Activated CD4-positive, alpha-beta T cell treated with anti-CD3 and anti-CD28 coated beads for 36 hours (primary cell): ENCODE measurements at regions not wholly inside any gene's neighbourhood (a gene's known extent, or its start where the extent isn't known, plus 50 kb on each side); places are given as distances from the start of the nearest gene placed in this dataset.
"Not testable (repeated sequence)": the region's sequence is repeated elsewhere in the genome, so short reads cannot be mapped to it uniquely, and the experiment has no call there.

ENCODE experiments used
- ATAC-seq: fragments of 200-7000 bp; cut with Tn5 transposase; one replicate; pipeline ENCODE4 v1.10.0; 2021; ENCODE audit warnings: mild to moderate bottlenecking, moderate library complexity
- CTCF ChIA-PET: fragments of 350-600 bp; sonication (Branson Sonifier 250); formaldehyde crosslinking; loops from one replicate; lab custom pipeline; 2021; ENCODE audit warnings: antibody characterized with exemption; lab: Charles Lee
- POLR2A ChIA-PET: fragments of 350-600 bp; sonication (Branson Sonifier 250); formaldehyde crosslinking; loops from one replicate; lab custom pipeline; 2021; ENCODE audit warnings: antibody characterized with exemption, inconsistent platforms; lab: Charles Lee
- DNase-seq: peaks from one replicate; pipeline ENCODE4 v3.0.0-alpha.2; 2020
- H3K27ac Mint-ChIP-seq: one replicate; pipeline ENCODE4 v1.8.0; 2021; ENCODE audit warnings: mixed read lengths
- H3K27me3 Mint-ChIP-seq: one replicate; pipeline ENCODE4 v1.8.0; 2021; ENCODE audit warnings: mixed read lengths
- H3K36me3 Mint-ChIP-seq: one replicate; pipeline ENCODE4 v1.8.0; 2021; ENCODE audit warnings: low read depth, mixed read lengths
- H3K4me1 Mint-ChIP-seq: one replicate; pipeline ENCODE4 v1.8.0; 2021; ENCODE audit warnings: mixed read lengths
- H3K4me3 Mint-ChIP-seq: one replicate; pipeline ENCODE4 v1.8.0; 2021; ENCODE audit warnings: mild to moderate bottlenecking, moderate library complexity, mixed read lengths
- H3K9me3 Mint-ChIP-seq: one replicate; pipeline ENCODE4 v1.8.0; 2021; ENCODE audit warnings: low read depth, mixed read lengths
- intact Hi-C, 2 experiments: fragments of 100-400 bp; cut with DNase I in 1 of 2; cut with micrococcal nuclease in 1 of 2; formaldehyde crosslinking; loops; one replicate each; pipeline versions ENCODE4 v1.14.2 to v1.15.1; 2022 to 2024; cut with DNase I, micrococcal nuclease

DNA sequence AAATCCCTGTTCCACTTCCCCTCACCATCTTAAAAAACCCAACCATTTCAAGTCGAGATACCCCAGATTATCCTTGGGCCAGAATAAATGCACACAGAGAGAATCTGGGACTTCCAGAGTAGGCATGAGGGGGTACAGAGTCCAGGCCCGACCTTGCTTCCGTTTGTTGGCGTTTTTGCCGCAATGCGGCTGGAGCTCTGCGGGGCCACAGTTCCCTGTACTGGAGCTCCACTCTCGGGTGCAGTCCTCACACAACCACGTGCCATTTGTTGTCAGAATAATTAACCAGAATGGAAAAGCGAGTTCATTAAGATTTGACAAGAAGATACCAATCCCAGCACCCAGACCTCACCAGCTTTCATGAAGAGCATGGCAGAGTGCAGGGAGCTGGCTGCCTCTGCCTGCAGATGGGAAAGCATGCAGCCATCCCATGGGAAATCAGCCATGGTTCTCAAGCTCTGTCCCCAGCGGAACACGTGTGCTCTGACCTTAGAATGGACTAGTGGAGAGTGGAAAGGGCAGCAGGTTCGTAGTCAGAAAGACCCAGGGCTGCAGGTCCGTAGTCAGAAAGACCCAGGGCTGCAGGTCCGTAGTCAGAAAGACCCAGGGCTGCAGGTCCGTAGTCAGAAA is 472.8 kb downstream of the EIPR1 start:
- H3K36me3 Mint-ChIP-seq, result no peaks in the 10 kb centered on the region
- H3K4me3 Mint-ChIP-seq, result no peak overlapping the region
- POLR2A ChIA-PET, result no interaction called here
- H3K9me3 Mint-ChIP-seq, result no peaks in the 10 kb centered on the region
- H3K27me3 Mint-ChIP-seq, result no peaks in the 10 kb centered on the region
- DNase-seq, result no peak
- no peak for ATAC-seq
- H3K4me1 Mint-ChIP-seq, result peaks cover 13% of the 10 kb centered on the region
- CTCF ChIA-PET, result interaction anchor here (0.6 to 1.7 kb wide), 2 partner anchors 10 to 815 kb away, joined by 3 to 4 read pairs; no protein-coding TSS in a partner anchor
- intact Hi-C loops, result no loop called here
- H3K27ac Mint-ChIP-seq, result no peak overlapping the region

DNA sequence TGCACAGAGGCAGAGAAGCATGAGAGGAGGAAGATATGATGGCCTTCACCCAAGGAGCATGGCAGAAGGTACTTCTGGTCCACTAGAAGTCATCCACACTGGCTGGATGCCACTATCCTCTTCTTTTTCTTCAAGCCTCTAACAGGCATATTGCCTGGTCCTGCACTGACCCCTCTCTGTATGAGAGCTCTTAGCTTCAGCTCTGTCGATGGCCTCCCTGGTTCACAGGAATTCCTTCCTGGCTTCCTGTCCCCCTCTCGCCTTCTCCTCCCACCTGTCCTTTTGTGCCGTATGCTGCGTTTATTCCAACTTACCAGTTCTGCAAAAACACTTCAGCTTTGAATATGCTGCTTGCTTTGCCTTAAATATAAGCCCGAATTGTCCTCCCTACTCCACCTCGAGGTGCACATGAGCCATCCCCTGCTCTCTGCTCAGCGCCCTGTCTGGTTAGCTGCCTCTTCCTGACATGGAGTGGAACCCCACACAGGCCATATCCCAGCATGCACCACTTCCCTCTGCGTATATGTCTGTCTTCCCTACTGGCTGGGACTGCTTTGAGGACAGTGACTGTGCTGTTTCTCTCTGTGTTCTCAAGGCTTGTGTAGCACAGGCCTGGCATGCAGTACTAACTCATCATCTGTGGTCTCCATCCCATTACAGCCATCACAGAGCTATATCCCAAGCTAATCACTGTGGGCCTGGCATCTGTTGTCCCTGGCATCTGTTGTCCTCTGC is 474.9 kb downstream of the EIPR1 start:
- no peak overlapping the region for H3K27ac Mint-ChIP-seq
- H3K9me3 Mint-ChIP-seq, result no peaks in the 10 kb centered on the region
- CTCF ChIA-PET, result interaction anchor here (0.6 kb wide), 1 partner anchor 429 kb away, joined by 3 read pairs; no protein-coding TSS in a partner anchor
- POLR2A ChIA-PET, result no interaction called here
- no peaks in the 10 kb centered on the region for H3K27me3 Mint-ChIP-seq
- DNase-seq (no peak), ATAC-seq (no peak)
- H3K4me3 Mint-ChIP-seq, result no peak overlapping the region
- no peaks in the 10 kb centered on the region for H3K36me3 Mint-ChIP-seq
- peaks cover 13% of the 10 kb centered on the region for H3K4me1 Mint-ChIP-seq
- intact Hi-C loops, result no loop called here

DNA sequence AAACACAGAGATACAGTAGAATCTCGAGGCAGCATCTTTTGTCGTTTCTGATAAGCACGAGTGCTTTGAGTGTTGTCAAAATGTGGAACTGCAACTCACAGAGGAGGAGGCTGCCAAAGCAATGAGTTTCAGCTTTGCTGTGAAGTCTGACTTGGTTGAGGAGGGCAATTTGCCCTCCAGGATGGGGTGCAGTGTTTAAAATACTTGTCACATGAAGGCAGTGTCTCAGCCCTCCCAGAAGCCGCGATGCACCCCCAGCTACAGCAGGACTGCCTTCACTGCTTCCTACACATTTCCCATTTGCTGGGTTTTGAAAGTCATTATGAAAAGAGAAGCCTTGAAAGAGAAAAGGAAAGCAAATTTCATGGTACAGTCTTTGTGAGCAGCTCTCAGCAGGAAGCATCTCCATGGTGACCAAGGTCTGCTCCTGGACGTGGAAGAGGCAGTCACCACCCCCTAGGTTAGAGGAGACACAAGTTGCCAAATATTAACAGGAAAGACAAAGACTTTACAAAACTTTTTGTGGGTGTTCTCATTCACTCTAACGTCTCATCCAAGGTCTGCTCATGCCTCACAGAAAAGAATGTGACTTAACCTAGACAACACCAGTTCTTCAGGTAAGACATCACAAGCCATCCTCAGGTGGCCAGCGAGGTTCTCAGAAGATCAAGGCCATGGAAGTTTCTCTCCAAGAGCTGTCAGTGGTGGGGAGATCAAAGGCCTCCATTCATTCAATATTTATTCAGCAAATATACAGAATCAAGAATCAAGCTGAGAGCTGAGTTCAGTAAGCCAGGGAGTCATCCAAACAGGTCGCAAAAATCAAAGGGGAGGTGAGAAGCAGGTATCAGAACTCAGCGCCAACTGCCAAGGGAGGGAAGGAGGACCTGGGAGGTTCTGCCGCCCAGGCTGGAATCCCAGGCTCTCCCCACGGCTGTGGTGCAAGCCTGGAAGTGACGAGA is 476.0 kb downstream of the EIPR1 start:
- Mint-ChIP-seq H3K9me3 (no peaks in the 10 kb centered on the region), H3K4me1 (peaks cover 13% of the 10 kb centered on the region), H3K27ac (no peak overlapping the region), H3K36me3 (no peaks in the 10 kb centered on the region), H3K27me3 (no peaks in the 10 kb centered on the region), H3K4me3 (no peak overlapping the region)
- peak; percentile 13 for DNase-seq
- intact Hi-C loops, result no loop called here
- ChIA-PET CTCF (interaction anchor here (0.5 kb wide), 1 partner anchor 371 kb away, joined by 4 read pairs; no protein-coding TSS in a partner anchor), POLR2A (no interaction called here)
- ATAC-seq, result peak; percentile 80

DNA sequence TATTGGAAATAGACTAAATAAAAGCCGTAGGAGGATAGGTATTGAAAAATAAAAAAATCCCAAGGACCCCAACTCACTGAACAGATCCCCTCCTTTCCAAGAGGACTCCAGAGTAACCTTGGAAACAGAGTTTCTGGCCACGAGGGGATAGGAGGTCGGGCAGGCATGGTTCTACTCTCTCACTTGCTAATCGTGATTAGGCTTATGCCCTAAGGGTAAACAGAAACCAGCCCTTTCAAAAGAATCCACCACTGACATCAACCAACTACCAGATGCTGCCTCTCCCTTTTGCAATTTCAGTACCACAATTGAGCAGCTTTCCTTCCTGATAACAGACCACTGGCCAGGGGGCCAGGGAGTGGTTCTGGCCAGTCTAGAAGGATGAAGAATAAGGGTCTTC is 477.8 kb downstream of the EIPR1 start:
- DNase-seq (no peak), ATAC-seq (no peak)
- no peak overlapping the region for H3K4me3 Mint-ChIP-seq
- ChIA-PET CTCF (no interaction called here), POLR2A (no interaction called here)
- intact Hi-C loops, result no loop called here
- H3K27me3 Mint-ChIP-seq, result no peaks in the 10 kb centered on the region
- H3K4me1 Mint-ChIP-seq, result peaks cover 13% of the 10 kb centered on the region
- H3K27ac Mint-ChIP-seq, result no peak overlapping the region
- H3K9me3 Mint-ChIP-seq, result no peaks in the 10 kb centered on the region
- H3K36me3 Mint-ChIP-seq, result no peaks in the 10 kb centered on the region

DNA sequence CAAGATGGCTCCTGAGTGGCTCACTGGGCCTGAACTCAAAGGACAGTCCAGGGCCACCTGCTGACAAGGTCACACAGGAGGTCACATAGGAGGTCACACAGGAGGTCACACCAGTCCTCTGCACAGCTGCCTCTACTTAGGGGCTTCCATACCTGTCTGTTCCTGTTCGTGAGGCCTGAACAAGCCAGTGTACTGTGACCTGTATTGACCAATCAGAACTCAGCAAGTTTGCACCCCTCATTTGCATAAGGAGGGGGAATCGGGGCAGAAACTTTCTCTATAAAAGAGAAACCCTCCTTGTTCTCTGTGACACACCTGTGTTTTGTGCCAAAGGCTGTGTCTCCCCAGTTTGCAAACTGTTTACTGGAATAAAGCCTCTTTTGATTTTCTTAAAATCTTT is 478.9 kb downstream of the EIPR1 start:
- Mint-ChIP-seq H3K27ac (no peak overlapping the region), H3K27me3 (no peaks in the 10 kb centered on the region), H3K9me3 (no peaks in the 10 kb centered on the region), H3K36me3 (no peaks in the 10 kb centered on the region), H3K4me3 (no peak overlapping the region), H3K4me1 (peaks cover 13% of the 10 kb centered on the region)
- ATAC-seq, result no peak
- intact Hi-C loops, result no loop called here
- POLR2A ChIA-PET, result no interaction called here
- no peak for DNase-seq
- CTCF ChIA-PET, result no interaction called here

DNA sequence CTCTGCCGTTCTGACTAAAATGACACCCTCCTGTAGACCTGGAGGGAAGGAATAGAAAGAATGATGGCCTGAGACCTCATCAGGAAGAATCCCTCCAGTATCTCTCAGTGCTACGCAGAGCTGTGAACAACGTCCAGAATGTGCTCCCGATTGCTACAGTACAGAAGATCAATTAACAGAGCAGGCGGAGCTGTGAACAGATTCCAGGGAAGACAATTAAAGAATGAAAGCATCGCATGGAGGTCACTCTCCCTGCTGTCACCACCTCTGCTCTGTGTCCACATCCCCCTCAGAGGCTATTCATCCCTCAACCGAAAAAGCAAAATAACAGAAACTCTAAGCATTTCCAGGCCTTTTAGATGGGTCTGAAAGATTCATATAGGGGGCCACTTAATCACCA is 481.0 kb downstream of the EIPR1 start:
- Mint-ChIP-seq H3K27me3 (no peaks in the 10 kb centered on the region), H3K36me3 (no peaks in the 10 kb centered on the region), H3K4me3 (no peak overlapping the region), H3K4me1 (peaks cover 8% of the 10 kb centered on the region), H3K27ac (no peak overlapping the region), H3K9me3 (no peaks in the 10 kb centered on the region)
- ChIA-PET CTCF (interaction anchor here (0.8 kb wide), 1 partner anchor 466 kb away, joined by 3 read pairs; no protein-coding TSS in a partner anchor), POLR2A (no interaction called here)
- intact Hi-C loops, result no loop called here
- DNase-seq (no peak), ATAC-seq (no peak)

DNA sequence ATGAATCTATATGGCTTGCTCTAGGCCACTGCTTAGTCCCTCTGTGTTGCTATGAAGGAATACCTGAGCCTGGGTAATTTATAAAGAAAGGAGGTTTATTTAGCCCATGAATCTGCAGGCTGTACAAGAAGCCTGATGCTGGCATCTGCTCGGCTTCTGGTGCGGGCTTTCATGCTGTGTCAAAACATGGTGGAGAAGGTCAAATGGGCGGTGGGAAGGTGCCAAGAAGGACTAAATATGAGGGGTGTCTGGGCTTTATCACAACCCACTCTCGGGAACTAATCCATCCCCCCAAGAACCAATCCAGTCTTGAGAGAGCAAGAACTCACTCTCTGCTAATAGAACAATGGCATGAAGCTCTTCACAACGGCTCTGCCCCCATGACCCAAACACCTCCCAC is 481.6 kb downstream of the EIPR1 start:
- DNase-seq, result no peak
- Mint-ChIP-seq H3K9me3 (no peaks in the 10 kb centered on the region), H3K27me3 (no peaks in the 10 kb centered on the region), H3K36me3 (no peaks in the 10 kb centered on the region), H3K4me1 (peaks cover 2% of the 10 kb centered on the region), H3K27ac (no peak overlapping the region), H3K4me3 (no peak overlapping the region)
- POLR2A ChIA-PET, result no interaction called here
- no peak for ATAC-seq
- intact Hi-C loops, result no loop called here
- CTCF ChIA-PET, result interaction anchor here (0.8 kb wide), 1 partner anchor 467 kb away, joined by 3 read pairs; no protein-coding TSS in a partner anchor

DNA sequence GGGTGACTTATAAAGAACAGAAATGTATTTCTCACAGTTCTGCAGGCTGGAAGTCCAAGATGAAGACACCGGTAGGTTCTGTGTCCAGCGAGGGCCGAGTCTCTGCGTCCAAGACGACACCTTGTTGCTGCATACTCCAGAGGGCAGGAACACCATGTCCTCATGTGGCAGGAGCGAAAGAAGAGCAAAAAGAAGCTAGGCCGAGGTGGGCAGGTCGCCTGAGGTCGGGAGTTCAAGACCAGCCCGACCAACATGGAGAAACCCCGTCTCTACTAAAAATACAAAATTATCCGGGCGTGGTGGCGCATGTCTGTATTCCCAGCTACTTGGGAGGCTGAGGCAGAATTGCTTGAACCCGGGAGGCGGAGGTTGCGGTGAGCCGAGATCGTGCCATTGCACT is 483.6 kb downstream of the EIPR1 start:
- POLR2A ChIA-PET, H3K36me3 Mint-ChIP-seq: not testable (repeated sequence)

DNA sequence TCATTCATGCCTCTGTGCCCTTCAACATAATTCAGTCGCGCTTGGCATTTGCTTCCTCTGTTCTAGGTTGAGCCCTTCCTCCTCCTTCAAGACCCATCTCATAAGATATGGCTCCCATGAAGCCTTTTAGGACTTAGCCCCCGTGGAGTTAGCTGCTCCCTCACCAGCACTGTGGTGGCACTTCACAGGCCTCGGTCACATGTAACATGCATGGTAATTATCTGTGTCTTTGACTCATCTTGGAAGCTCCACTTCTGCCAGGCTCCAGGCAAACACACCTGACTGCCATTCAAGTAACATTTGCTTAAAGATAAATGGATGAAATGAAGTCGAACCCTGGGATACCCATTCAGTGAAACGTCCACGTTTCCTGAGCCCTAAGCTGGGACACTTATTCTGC is 484.7 kb downstream of the EIPR1 start:
- no peak overlapping the region for H3K27ac Mint-ChIP-seq
- H3K9me3 Mint-ChIP-seq, result no peaks in the 10 kb centered on the region
- ATAC-seq, result no peak
- ChIA-PET POLR2A (no interaction called here), CTCF (interaction anchor here (0.6 kb wide), 1 partner anchor 51 kb away, joined by 4 read pairs; no protein-coding TSS in a partner anchor)
- no peaks in the 10 kb centered on the region for H3K27me3 Mint-ChIP-seq
- intact Hi-C loops, result no loop called here
- DNase-seq, result no peak
- no peak overlapping the region for H3K4me3 Mint-ChIP-seq
- no peaks in the 10 kb centered on the region for H3K4me1 Mint-ChIP-seq
- no peaks in the 10 kb centered on the region for H3K36me3 Mint-ChIP-seq

More for the DNA sequence above, 483.6 kb downstream of the EIPR1 start:
- CTCF ChIA-PET, result interaction anchor here (0.6 kb wide), 1 partner anchor 18 kb away, joined by 3 read pairs; no protein-coding TSS in a partner anchor
- H3K4me1 Mint-ChIP-seq, H3K27me3 Mint-ChIP-seq, H3K9me3 Mint-ChIP-seq, H3K27ac Mint-ChIP-seq, intact Hi-C loops, ATAC-seq, DNase-seq, H3K4me3 Mint-ChIP-seq: not testable (repeated sequence)

DNA sequence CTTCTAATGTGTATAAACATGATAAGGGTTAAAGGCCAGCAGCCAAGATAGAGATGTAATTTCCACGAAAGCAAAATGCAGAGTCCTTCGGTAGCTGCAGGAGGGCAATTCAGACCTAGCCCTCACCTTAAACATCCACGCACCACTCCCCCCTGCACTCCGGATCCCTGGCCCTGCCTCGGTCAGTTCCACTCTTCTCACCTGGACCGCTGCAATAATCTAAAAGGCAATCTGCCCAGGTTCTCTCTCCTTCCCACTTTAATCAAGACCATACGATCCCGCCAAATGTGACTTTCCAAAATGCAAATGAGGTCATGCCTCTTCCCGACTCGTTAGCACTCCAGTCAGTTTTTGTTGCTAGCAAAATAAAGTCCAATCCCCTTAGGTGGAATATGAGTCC is 485.2 kb downstream of the EIPR1 start:
- H3K4me1 Mint-ChIP-seq, result no peaks in the 10 kb centered on the region
- no peak overlapping the region for H3K27ac Mint-ChIP-seq
- H3K9me3 Mint-ChIP-seq, result no peaks in the 10 kb centered on the region
- DNase-seq, result no peak
- H3K36me3 Mint-ChIP-seq, result no peaks in the 10 kb centered on the region
- CTCF ChIA-PET, result no interaction called here
- ATAC-seq, result no peak
- H3K4me3 Mint-ChIP-seq, result no peak overlapping the region
- intact Hi-C loops, result no loop called here
- no peaks in the 10 kb centered on the region for H3K27me3 Mint-ChIP-seq
- POLR2A ChIA-PET, result no interaction called here

DNA sequence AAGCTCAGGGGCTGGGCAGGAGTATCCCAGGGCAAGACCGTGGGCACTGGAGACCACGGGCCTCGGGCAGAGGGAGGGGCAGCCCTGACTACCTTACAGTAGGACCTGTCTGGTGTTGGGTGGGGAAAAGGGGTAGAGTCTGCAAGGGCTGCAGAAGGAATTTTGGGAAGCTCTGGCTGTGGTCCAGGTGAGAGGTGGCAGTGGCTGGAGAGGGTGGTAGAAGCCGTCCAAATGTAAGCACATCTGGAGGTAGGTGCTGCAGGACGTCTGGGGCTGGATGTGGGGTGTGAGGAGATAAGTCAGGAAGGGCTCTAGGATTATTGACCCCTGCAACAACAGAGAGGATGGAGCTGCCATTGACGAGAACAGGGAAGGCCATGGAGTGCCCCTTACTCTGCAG is 486.7 kb downstream of the EIPR1 start:
- Mint-ChIP-seq H3K27ac (no peak overlapping the region), H3K36me3 (no peaks in the 10 kb centered on the region), H3K27me3 (peaks cover 2% of the 10 kb centered on the region), H3K9me3 (no peaks in the 10 kb centered on the region), H3K4me1 (no peaks in the 10 kb centered on the region), H3K4me3 (no peak overlapping the region)
- POLR2A ChIA-PET, result no interaction called here
- intact Hi-C loops, result no loop called here
- CTCF ChIA-PET, result interaction anchor here (0.5 kb wide), 1 partner anchor 11 kb away, joined by 3 read pairs; no protein-coding TSS in a partner anchor
- ATAC-seq (no peak), DNase-seq (no peak)
